ENCODE measurements at regions not wholly inside any gene's neighbourhood (a gene's known extent, or its start where the extent isn't known, plus 50 kb on each side); places are given as distances from the start of the nearest gene placed in this dataset.

- TF ChIP-seq, protein P1, sequence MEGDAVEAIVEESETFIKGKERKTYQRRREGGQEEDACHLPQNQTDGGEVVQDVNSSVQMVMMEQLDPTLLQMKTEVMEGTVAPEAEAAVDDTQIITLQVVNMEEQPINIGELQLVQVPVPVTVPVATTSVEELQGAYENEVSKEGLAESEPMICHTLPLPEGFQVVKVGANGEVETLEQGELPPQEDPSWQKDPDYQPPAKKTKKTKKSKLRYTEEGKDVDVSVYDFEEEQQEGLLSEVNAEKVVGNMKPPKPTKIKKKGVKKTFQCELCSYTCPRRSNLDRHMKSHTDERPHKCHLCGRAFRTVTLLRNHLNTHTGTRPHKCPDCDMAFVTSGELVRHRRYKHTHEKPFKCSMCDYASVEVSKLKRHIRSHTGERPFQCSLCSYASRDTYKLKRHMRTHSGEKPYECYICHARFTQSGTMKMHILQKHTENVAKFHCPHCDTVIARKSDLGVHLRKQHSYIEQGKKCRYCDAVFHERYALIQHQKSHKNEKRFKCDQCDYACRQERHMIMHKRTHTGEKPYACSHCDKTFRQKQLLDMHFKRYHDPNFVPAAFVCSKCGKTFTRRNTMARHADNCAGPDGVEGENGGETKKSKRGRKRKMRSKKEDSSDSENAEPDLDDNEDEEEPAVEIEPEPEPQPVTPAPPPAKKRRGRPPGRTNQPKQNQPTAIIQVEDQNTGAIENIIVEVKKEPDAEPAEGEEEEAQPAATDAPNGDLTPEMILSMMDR (conservative IDR thresholded peaks at IDR 0.05 in 1 of 2, IDR thresholded peaks at IDR 0.05 in 1 of 2; ENCODE audit: extremely low read depth in 1 of 2, insufficient read depth in 1 of 2, low read depth in 1 of 2, low read length in 2 of 2), result no peak
- TF ChIP-seq EZH2 (IDR thresholded peaks at IDR 0.05; ENCODE audit: borderline replicate concordance, low read length), result no peak
These were observed 168.6 kb downstream of the SEMA6D start for GRCh38 chr15:47885920-47886319.

All from mammary epithelial cell (primary cell).